ENCODE measurements at regions not wholly inside any gene's neighbourhood (a gene's known extent, or its start where the extent isn't known, plus 50 kb on each side); places are given as distances from the start of the nearest gene placed in this dataset.
A peak's percentile ranks its signal among the peaks of the same experiment; 100 is the strongest.

DNA sequence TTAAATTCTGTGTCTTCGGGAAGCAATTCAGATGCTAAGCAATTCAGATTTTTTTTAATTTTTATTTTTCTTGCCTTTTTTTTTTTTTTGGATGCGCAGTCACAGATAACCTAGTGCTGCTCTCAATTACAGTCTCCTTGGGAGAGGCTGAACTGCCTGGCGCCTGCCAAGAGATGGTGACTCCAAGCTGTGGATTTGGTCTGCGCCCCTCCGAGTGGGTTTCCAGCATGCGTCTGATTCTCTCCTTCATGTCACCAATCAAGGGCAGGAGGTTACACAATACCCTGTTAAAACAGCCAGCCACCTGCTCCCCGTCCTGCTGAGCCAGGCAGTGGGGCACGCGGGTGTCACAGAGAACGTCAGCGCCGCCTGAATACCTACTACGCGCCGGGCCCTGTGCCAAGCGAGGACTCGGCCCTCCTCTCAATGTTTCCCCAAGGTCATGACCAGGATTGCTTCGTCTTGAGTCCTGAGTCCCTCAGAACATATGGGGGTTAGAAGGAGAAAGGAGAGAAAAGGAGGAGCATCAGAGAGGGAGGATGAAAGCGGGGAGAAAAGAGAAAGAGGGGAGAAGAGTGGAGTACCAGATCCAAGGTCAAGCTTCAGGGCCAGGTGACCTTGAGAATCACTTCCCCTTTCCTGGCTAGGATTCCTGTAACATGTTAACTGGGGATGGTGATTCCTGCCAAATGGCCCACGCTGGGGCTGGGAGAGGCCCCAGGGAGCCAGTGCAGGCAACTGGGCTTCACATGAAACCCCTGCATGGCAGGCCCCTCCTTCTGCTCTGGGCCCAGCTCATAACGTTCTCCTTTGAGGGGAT lies 213.6 kb downstream of the URI1 start:
- H3K56ac ChIP-seq (replicated peaks; ENCODE audit: insufficient read length, low read depth, low read length): no peak overlapping the region
- no peak overlapping the region for H3K18ac ChIP-seq (ENCODE audit: extremely low read depth, low read length)
- DNase-seq (ENCODE audit: low read depth in 1 of 2, low spot score in 2 of 2) (no peak), FAIRE-seq (no peak)
- no peaks in the 10 kb centered on the region for H3K9me3 ChIP-seq (ENCODE audit: insufficient read depth in 2 of 2, low read depth in 1 of 2, low read length in 1 of 2)
- H3K27ac ChIP-seq (ENCODE audit: low read depth, low read length): no peak overlapping the region
- H4K8ac ChIP-seq (ENCODE audit: extremely low read depth, insufficient read depth, low read length): peak overlapping the region; percentile 15; the same call in 1 of the 2 replicates
- no peak overlapping the region for H2AK5ac ChIP-seq (ENCODE audit: low read depth, low read length)
- H4K20me1 ChIP-seq (replicated peaks in 1 of 2; ENCODE audit: control insufficient read depth in 1 of 2, insufficient read depth in 2 of 2, low read length in 2 of 2): no peaks in the 10 kb centered on the region
- H4K91ac ChIP-seq (replicated peaks; ENCODE audit: insufficient read length, low read length): no peak overlapping the region
- no peaks in the 10 kb centered on the region for H3K79me2 ChIP-seq (ENCODE audit: control insufficient read depth in 1 of 2, insufficient read depth in 2 of 2, low read length in 2 of 2)
- H3K4ac ChIP-seq (replicated peaks; ENCODE audit: insufficient read length, low read depth, low read length): no peak overlapping the region
- H3K23me2 ChIP-seq (ENCODE audit: low read depth, low read length): 0 out of 2 replicates have a peak, but pooled peaks cover 2% of the 10 kb centered on the region
- no peak overlapping the region for H3K23ac ChIP-seq (ENCODE audit: insufficient read length)
- no peak overlapping the region for H2BK5ac ChIP-seq (ENCODE audit: low read depth, low read length)
- no peak overlapping the region for H3K4me2 ChIP-seq (ENCODE audit: insufficient read depth in 1 of 2, low read depth in 2 of 2, low read length in 2 of 2)
- no peak overlapping the region for H4K5ac ChIP-seq (ENCODE audit: insufficient read length, low read depth, low read length)
- H3K36me3 ChIP-seq (ENCODE audit: control insufficient read depth in 2 of 4, insufficient read depth in 4 of 4, low read length in 3 of 4): no peaks in the 10 kb centered on the region
- H3K4me1 ChIP-seq (replicated peaks in 1 of 4; ENCODE audit: control insufficient read depth in 3 of 4, insufficient read depth in 4 of 4, low read length in 3 of 4): no peaks in the 10 kb centered on the region; a peak in 1 of 7 replicates
- no peak overlapping the region for H2BK20ac ChIP-seq (ENCODE audit: low read length)
- no peak overlapping the region for H2BK120ac ChIP-seq (replicated peaks; ENCODE audit: low read depth, low read length)
- ChIA-PET POLR2A (ENCODE audit: partially characterized antibody) (no interaction called here), CTCF (ENCODE audit: partially characterized antibody) (interaction anchor here (1.1 kb wide), 1 partner anchor 23 kb away, joined by 4 read pairs; no protein-coding TSS in a partner anchor)
- no peak overlapping the region for H3K9ac ChIP-seq (replicated peaks in 1 of 4; ENCODE audit: extremely low read depth in 1 of 4, low read depth in 3 of 4, low read length in 3 of 4)
- no peak overlapping the region for H2BK12ac ChIP-seq (ENCODE audit: low read depth, low read length)
- no peak overlapping the region for H2BK15ac ChIP-seq (ENCODE audit: low read length)
- no peak overlapping the region for H3K4me3 ChIP-seq (ENCODE audit: extremely low read depth in 1 of 4, insufficient read depth in 2 of 4, low read depth in 3 of 4, low read length in 4 of 4)
- no peak overlapping the region for H2AFZ ChIP-seq (ENCODE audit: low read length)
- H3K14ac ChIP-seq (ENCODE audit: insufficient read length): no peak overlapping the region
- no peaks in the 10 kb centered on the region for H3K27me3 ChIP-seq (replicated peaks in 1 of 4; ENCODE audit: control insufficient read depth in 3 of 4, extremely low read depth in 1 of 4, insufficient read depth in 3 of 4, low read length in 3 of 4)
- 95% methylated on average over 20 of the region's 21 CpGs; no CpG with 5 or more reads in 1 of the 2 experiments for WGBS, 2 experiments (ENCODE audit: extremely low coverage in 1 of 2, insufficient coverage in 1 of 2, insufficient read length in 1 of 2, insufficient replicate concordance in 2 of 2, low coverage in 1 of 2, low lambda C conversion rate in 2 of 2, missing lambda C conversion rate in 1 of 2)
- no peaks in the 10 kb centered on the region for H3K79me1 ChIP-seq (ENCODE audit: low read depth, low read length)
- TF ChIP-seq RXRA (IDR thresholded peaks at IDR 0.05; ENCODE audit: insufficient read depth, low read depth, low read length) (no peak), SUZ12 (IDR thresholded peaks at IDR 0.05; ENCODE audit: low read length) (no peak), RNF2 (IDR thresholded peaks at IDR 0.05; ENCODE audit: borderline replicate concordance, low read depth, low read length, missing control alignments, poor library complexity, severe bottlenecking) (no peak)

Data from H1 (cell line).